Heart left ventricle (tissue), 16 donors: ENCODE measurements at regions not wholly inside any gene's neighbourhood (a gene's known extent, or its start where the extent isn't known, plus 50 kb on each side); places are given as distances from the start of the nearest gene placed in this dataset.

Source experiments
- ATAC-seq, 4 donors: fragments of 200-7000 bp; cut with Tn5 transposase; one replicate each; pipeline ENCODE4 v1.9.1; 2020 to 2022; ENCODE audit warnings: moderate library complexity in 4 of 4, mild to moderate bottlenecking in 3 of 4, moderate number of reproducible peaks in 1 of 4
- DNase-seq, 5 donors: peaks; one replicate each; pipeline ENCODE4 v3.0.0-alpha.2; 2020
- H3K27ac ChIP-seq, 12 donors: fragments of 200-600 bp; sonication (generic) in 4 of 12; one replicate each; pipeline versions ENCODE4 v1.5.0 to v1.8.0; 2016 to 2022; ENCODE audit warnings: mild to moderate bottlenecking in 2 of 12
- H3K27me3 ChIP-seq, 9 donors: fragments of 200-600 bp; sonication (generic) in 2 of 9; one replicate each; pipeline versions ENCODE4 v1.5.1 to v1.8.0; 2016 to 2022; ENCODE audit warnings: mild to moderate bottlenecking in 3 of 9
- H3K36me3 ChIP-seq, 9 donors: fragments of 200-600 bp; sonication (generic) in 2 of 9; one replicate each; pipeline versions ENCODE4 v1.5.0 to v1.8.0; 2018 to 2022; ENCODE audit warnings: mild to moderate bottlenecking in 2 of 9
- H3K4me1 ChIP-seq, 12 donors: fragments of 200-600 bp; sonication (generic) in 4 of 12; one replicate each; pipeline versions ENCODE4 v1.5.0 to v1.8.0; 2016 to 2022; ENCODE audit warnings: mild to moderate bottlenecking in 3 of 12
- H3K4me3 ChIP-seq, 12 donors: fragments of 200-600 bp; sonication (generic) in 4 of 12; one replicate each; pipeline versions ENCODE4 v1.5.0 to v1.8.0; 2017 to 2022; ENCODE audit warnings: mild to moderate bottlenecking in 9 of 12, moderate library complexity in 4 of 12
- H3K9me3 ChIP-seq, 12 donors: fragments of 200-600 bp; sonication (generic) in 4 of 12; one replicate each; pipeline versions ENCODE4 v1.5.0 to v1.8.0; 2016 to 2022; ENCODE audit warnings: mild to moderate bottlenecking in 1 of 12
- CTCF ChIP-seq, 12 donors: fragments of 200-600 bp; sonication (generic) in 4 of 12; IDR thresholded peaks; one replicate each; pipeline versions ENCODE4 v1.5.0 to v1.8.0; 2018 to 2022; ENCODE audit warnings: antibody characterized with exemption in 12 of 12, mild to moderate bottlenecking in 5 of 12
- POLR2A ChIP-seq, 2 donors: fragments of 450-650 bp; IDR thresholded peaks; one replicate each; pipeline ENCODE4 v1.6.1; 2017; ENCODE audit warnings: antibody characterized with exemption in 2 of 2, mild to moderate bottlenecking in 2 of 2, moderate library complexity in 2 of 2
- WGBS, 4 donors: extraction: QIAGEN DNeasy Blood & Tissue Kit in 2 of 4; methylation state at CpG; one replicate each; pipeline versions ENCODE4 v1.1.5 to v1.1.7; 2013 to 2018; 5-methylcytosine and 5-hydroxymethylcytosine counted together
- intact Hi-C, 10 donors: fragments of 100-400 bp; cut with DNase I; formaldehyde crosslinking; loops; one replicate each; pipeline versions ENCODE4 v1.11.1 to v1.14.2; 2022
- donor health status: ischemic (EF 13 %, LVEDD 7.1; RV severe dilation, severe dysfunction).
- donor health status: healthy with polysubstance abuse.
- donor health status: DM: no; HTN: yes; CAD: no.
- donor health status: DM: no; HTN: no; CAD: no.
- donor health status: ischemic (EF 25% LVEDD 6.9; RV normal size, moderate dysfunction).
- donor health status: ischemic (EF 25% LVEDD 5.7; RV mildly dilated, moderate dysfunction).
- donor health status: healthy.
- donor health status: DM: yes; HTN: yes; CAD: no.
- donor health status: ischemic (EF 35%, LVEDD 5.7; RV mildly dilated, moderate dysfunction).
- donor health status: nonischemic (EF 11% LVEDD 7.7; RV severe dilation, severe dysfunction).
- donor health status: DM: yes; HTN: yes; CAD: no.
- donor health status: PGD.
- donor health status: ischemic (EF 29% LVEDD 5.4; RV normal size, mild dysfunction).
- donor health status: nonischemic (EF 23%, LVEDD 6.1; RV moderate dilation, normal function).

GRCh38 chr7:10579561-10579960 is 394.1 kb upstream of the PHF14 start:
- H3K27me3 ChIP-seq, result no peaks in the 10 kb centered on the region
- intact Hi-C loops, result no loop called here
- no peaks in the 10 kb centered on the region for H3K4me1 ChIP-seq
- TF ChIP-seq CTCF (IDR thresholded peaks at IDR 0.05) (no peak), POLR2A (IDR thresholded peaks at IDR 0.05) (no peak)
- H3K4me3 ChIP-seq, result no peak overlapping the region
- DNase-seq (no peak), ATAC-seq (no peak)
- no peaks in the 10 kb centered on the region for H3K9me3 ChIP-seq
- no peaks in the 10 kb centered on the region for H3K36me3 ChIP-seq
- no peak overlapping the region for H3K27ac ChIP-seq
- WGBS, 4 donors, result 66 to 68% (median 67%) methylated on average over 3 of the region's 3 CpGs

GRCh38 chr7:10584886-10585285 is 388.8 kb upstream of the PHF14 start:
- DNase-seq (no peak), ATAC-seq (no peak)
- TF ChIP-seq CTCF (IDR thresholded peaks at IDR 0.05) (no peak), POLR2A (IDR thresholded peaks at IDR 0.05) (no peak)
- Histone ChIP-seq H3K27ac (no peak overlapping the region), H3K4me1 (no peaks in the 10 kb centered on the region), H3K27me3 (no peaks in the 10 kb centered on the region), H3K4me3 (no peak overlapping the region), H3K36me3 (no peaks in the 10 kb centered on the region), H3K9me3 (no peaks in the 10 kb centered on the region)
- intact Hi-C loops, result no loop called here
- 57 to 63% (median 58%) methylated on average over 4 of the region's 4 CpGs for WGBS, 4 donors

- intact Hi-C loops, result no loop called here
- Histone ChIP-seq H3K4me3 (no peak overlapping the region), H3K4me1 (no peaks in the 10 kb centered on the region), H3K27me3 (no peaks in the 10 kb centered on the region), H3K36me3 (no peaks in the 10 kb centered on the region), H3K27ac (no peak overlapping the region), H3K9me3 (peaks cover 0 to 6% (median 0%) of the 10 kb centered on the region in 12 donors)
- DNase-seq (no peak), ATAC-seq (no peak)
- no peak for TF ChIP-seq CTCF (IDR thresholded peaks at IDR 0.05)
- TF ChIP-seq POLR2A (IDR thresholded peaks at IDR 0.05), result no peak
- WGBS, 4 donors, result 72 to 83% (median 76%) methylated on average over 1 of the region's 1 CpG
These were observed 385.6 kb upstream of the PHF14 start for GRCh38 chr7:10588084-10588483.

- Histone ChIP-seq H3K4me3 (no peak overlapping the region), H3K4me1 (no peaks in the 10 kb centered on the region), H3K27ac (no peak overlapping the region), H3K9me3 (peaks cover 0 to 6% (median 0%) of the 10 kb centered on the region in 12 donors), H3K36me3 (no peaks in the 10 kb centered on the region), H3K27me3 (no peaks in the 10 kb centered on the region)
- intact Hi-C loops, result no loop called here
- WGBS, 4 donors, result 87 to 93% (median 90%) methylated on average over 2 of the region's 2 CpGs
- ATAC-seq (no peak), DNase-seq (no peak)
- TF ChIP-seq POLR2A (IDR thresholded peaks at IDR 0.05) (no peak), CTCF (IDR thresholded peaks at IDR 0.05) (no peak)
These were observed 381.1 kb upstream of the PHF14 start for GRCh38 chr7:10592604-10593003.
